ENCODE measurements at regions not wholly inside any gene's neighbourhood (a gene's known extent, or its start where the extent isn't known, plus 50 kb on each side); places are given as distances from the start of the nearest gene placed in this dataset.

DNA sequence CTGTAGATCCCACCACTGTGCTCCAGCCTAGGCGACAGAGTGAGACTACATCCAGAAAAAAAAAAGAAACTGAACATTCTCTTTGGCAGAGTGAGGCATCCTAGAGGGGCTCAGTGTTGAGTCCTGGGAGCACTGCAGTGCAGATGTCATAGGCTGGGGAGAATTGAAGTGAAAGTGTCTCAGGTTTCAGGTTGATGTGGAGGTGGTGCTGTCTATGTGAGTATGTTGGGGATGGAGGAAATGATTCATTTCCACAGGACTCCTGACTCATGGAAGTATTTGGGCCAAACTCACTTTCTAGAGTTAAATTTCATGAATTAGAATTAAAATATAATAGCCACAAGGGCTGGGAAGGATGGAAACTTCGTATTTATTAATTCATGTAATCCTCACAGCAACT is 134.4 kb upstream of the TSC22D1 start:
- TF ChIP-seq, protein P1, sequence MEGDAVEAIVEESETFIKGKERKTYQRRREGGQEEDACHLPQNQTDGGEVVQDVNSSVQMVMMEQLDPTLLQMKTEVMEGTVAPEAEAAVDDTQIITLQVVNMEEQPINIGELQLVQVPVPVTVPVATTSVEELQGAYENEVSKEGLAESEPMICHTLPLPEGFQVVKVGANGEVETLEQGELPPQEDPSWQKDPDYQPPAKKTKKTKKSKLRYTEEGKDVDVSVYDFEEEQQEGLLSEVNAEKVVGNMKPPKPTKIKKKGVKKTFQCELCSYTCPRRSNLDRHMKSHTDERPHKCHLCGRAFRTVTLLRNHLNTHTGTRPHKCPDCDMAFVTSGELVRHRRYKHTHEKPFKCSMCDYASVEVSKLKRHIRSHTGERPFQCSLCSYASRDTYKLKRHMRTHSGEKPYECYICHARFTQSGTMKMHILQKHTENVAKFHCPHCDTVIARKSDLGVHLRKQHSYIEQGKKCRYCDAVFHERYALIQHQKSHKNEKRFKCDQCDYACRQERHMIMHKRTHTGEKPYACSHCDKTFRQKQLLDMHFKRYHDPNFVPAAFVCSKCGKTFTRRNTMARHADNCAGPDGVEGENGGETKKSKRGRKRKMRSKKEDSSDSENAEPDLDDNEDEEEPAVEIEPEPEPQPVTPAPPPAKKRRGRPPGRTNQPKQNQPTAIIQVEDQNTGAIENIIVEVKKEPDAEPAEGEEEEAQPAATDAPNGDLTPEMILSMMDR (IDR thresholded peaks at IDR 0.05; ENCODE audit: low read length), result no peak
- no peak for TF ChIP-seq EZH2 (optimal IDR thresholded peaks at IDR 0.05; ENCODE audit: low read depth, low read length)
